Calu3 (cell line): ENCODE measurements at regions not wholly inside any gene's neighbourhood (a gene's known extent, or its start where the extent isn't known, plus 50 kb on each side); places are given as distances from the start of the nearest gene placed in this dataset.

Source experiments
- BruUV-seq: library from RNA; stranded (reverse); fragments of 400-500 nt; replicated peaks from 2 replicates; lab custom pipeline; 2021; lab: Mats Ljungman, UMichigan
- CTCF ChIA-PET: fragments of 300-600 bp; sonication (Branson Sonifier 250); formaldehyde crosslinking; loops from one replicate; lab custom pipeline; 2022; ENCODE audit warnings: antibody characterized with exemption; lab: Charles Lee
- DNase-seq: peaks from one replicate; pipeline ENCODE4 v3.0.0; 2022
- H3K27ac Mint-ChIP-seq: one replicate; pipeline ENCODE4 v1.8.0; 2022; ENCODE audit warnings: mixed read lengths; ENCODE audit not compliant: unreplicated experiment
- H3K27me3 Mint-ChIP-seq: one replicate; pipeline ENCODE4 v1.8.0; 2022; ENCODE audit warnings: mixed read lengths; ENCODE audit not compliant: unreplicated experiment
- H3K36me3 Mint-ChIP-seq: one replicate; pipeline ENCODE4 v1.8.0; 2022; ENCODE audit warnings: mild to moderate bottlenecking, moderate library complexity, mixed read lengths; ENCODE audit not compliant: insufficient read depth, unreplicated experiment
- H3K4me1 Mint-ChIP-seq: one replicate; pipeline ENCODE4 v1.8.0; 2022; ENCODE audit warnings: mild to moderate bottlenecking, low read depth, mixed read lengths; ENCODE audit not compliant: unreplicated experiment
- H3K4me3 Mint-ChIP-seq: one replicate; pipeline ENCODE4 v1.8.0; 2022; ENCODE audit warnings: mild to moderate bottlenecking, low read depth, moderate library complexity, mixed read lengths; ENCODE audit not compliant: unreplicated experiment
- H3K9me3 Mint-ChIP-seq: one replicate; pipeline ENCODE4 v1.8.0; 2022; ENCODE audit warnings: low read depth, mixed read lengths; ENCODE audit not compliant: unreplicated experiment
- CTCF ChIP-seq: fragments of 200-600 bp; IDR thresholded peaks from one replicate; pipeline ENCODE4 v1.8.0; 2022; ENCODE audit warnings: antibody characterized with exemption; ENCODE audit not compliant: unreplicated experiment
- intact Hi-C: fragments of 100-400 bp; cut with micrococcal nuclease; formaldehyde crosslinking; loops from one replicate; pipeline ENCODE4 v1.10.0; 2022; ENCODE audit not compliant: unreplicated experiment

- intact Hi-C loops = no loop called here
- no peak for DNase-seq
- Mint-ChIP-seq H3K4me1 (peaks cover 9% of the 10 kb centered on the region), H3K36me3 (no peaks in the 10 kb centered on the region), H3K27me3 (no peaks in the 10 kb centered on the region), H3K27ac (no peak overlapping the region), H3K9me3 (no peaks in the 10 kb centered on the region), H3K4me3 (no peak overlapping the region)
- TF ChIP-seq CTCF = no peak
- no TSS peak for BruUV-seq
- CTCF ChIA-PET = no interaction called here
Observed at GRCh38 chr2:53334610-53335009, 433.0 kb upstream of the CHAC2 start.

- Mint-ChIP-seq H3K4me3 (no peak overlapping the region), H3K27ac (no peak overlapping the region), H3K4me1 (peaks cover 9% of the 10 kb centered on the region), H3K9me3 (no peaks in the 10 kb centered on the region), H3K36me3 (no peaks in the 10 kb centered on the region), H3K27me3 (no peaks in the 10 kb centered on the region)
- TF ChIP-seq CTCF = no peak
- CTCF ChIA-PET = no interaction called here
- DNase-seq = no peak
- intact Hi-C loops = no loop called here
- BruUV-seq = no TSS peak
Observed at GRCh38 chr2:53331667-53332066, 435.9 kb upstream of the CHAC2 start.

- intact Hi-C loops = no loop called here
- Mint-ChIP-seq H3K36me3 (no peaks in the 10 kb centered on the region), H3K27ac (no peak overlapping the region), H3K4me3 (no peak overlapping the region), H3K4me1 (peaks cover 21% of the 10 kb centered on the region), H3K9me3 (peaks cover 4% of the 10 kb centered on the region), H3K27me3 (no peaks in the 10 kb centered on the region)
- BruUV-seq = no TSS peak
- no peak for DNase-seq
- CTCF ChIA-PET = no interaction called here
- TF ChIP-seq CTCF = no peak
Observed at GRCh38 chr2:53317861-53318260, 449.7 kb upstream of the CHAC2 start.

- Mint-ChIP-seq H3K4me3 (no peak overlapping the region), H3K9me3 (peaks cover 4% of the 10 kb centered on the region), H3K4me1 (peaks cover 32% of the 10 kb centered on the region), H3K27ac (no peak overlapping the region), H3K36me3 (no peaks in the 10 kb centered on the region), H3K27me3 (no peaks in the 10 kb centered on the region)
- BruUV-seq = no TSS peak
- no peak for TF ChIP-seq CTCF
- no peak for DNase-seq
- CTCF ChIA-PET = no interaction called here
- intact Hi-C loops = no loop called here
Observed at GRCh38 chr2:53315149-53315548, 452.5 kb upstream of the CHAC2 start.
